K562 (cell line): ENCODE measurements at regions not wholly inside any gene's neighbourhood (a gene's known extent, or its start where the extent isn't known, plus 50 kb on each side); places are given as distances from the start of the nearest gene placed in this dataset.

Experiments used
- ATAC-seq: fragments of 200-7000 bp; cut with Tn5 transposase; 3 replicates; pipeline ENCODE4 v1.9.1; 2020; ENCODE audit warnings: moderate library complexity
- BruUV-seq: library from RNA; stranded (reverse); fragments of 400-500 nt; replicated peaks from 2 replicates; lab custom pipeline; 2021; lab: Mats Ljungman, UMichigan
- CTCF ChIA-PET: fragments of 300-600 bp; formaldehyde crosslinking; extraction: SDS; loops from one replicate; lab custom pipeline; 2021; ENCODE audit warnings: low intra/inter-chr PET ratio; lab: Yijun Ruan, JAX
- POLR2A ChIA-PET: fragments of 300-600, 350-650 bp; sonication (Branson Sonifier 250); formaldehyde crosslinking; extraction: SDS; loops from one replicate; lab custom pipeline; 2021; ENCODE audit warnings: antibody characterized with exemption, inconsistent platforms; lab: Yijun Ruan, JAX
- DNase-seq, 4 experiments: peaks; one replicate each; pipeline versions ENCODE4 v3.0.0 to v3.0.0-alpha.2; 2011 to 2018; ENCODE audit warnings: low spot score in 3 of 4, mixed read lengths in 3 of 4; ENCODE audit errors: extremely low read depth in 1 of 4
- FAIRE-seq: peaks from 2 replicates; lab custom pipeline; 2011; peaks lifted over from hg19 to GRCh38; lab: Jason Lieb, UNC
- H2AFZ ChIP-seq: 2 replicates; pipeline ENCODE4 v1.6.0; 2011; ENCODE audit warnings: low read depth, low read length, control low read depth, inconsistent platforms
- H3K27ac ChIP-seq: fragments of 200-600 bp; 3 replicates; pipeline ENCODE4 v1.8.0; 2011; ENCODE audit warnings: low read depth, mild to moderate bottlenecking, control low read depth, inconsistent platforms, low read length, moderate library complexity, mixed read lengths; ENCODE audit errors: extremely low read depth
- H3K27me3 ChIP-seq, 2 experiments: fragments of 300-600 bp in 1 of 2; 2 replicates in 1 of 2; 3 replicates in 1 of 2; pipeline versions ENCODE4 v1.6.0 to v1.8.0; 2011; ENCODE audit warnings: inconsistent platforms in 2 of 2, low read length in 2 of 2, mild to moderate bottlenecking in 1 of 2, mixed read lengths in 1 of 2, moderate library complexity in 1 of 2; ENCODE audit not compliant: control insufficient read depth in 2 of 2, insufficient read depth in 2 of 2
- H3K36me3 ChIP-seq: fragments of 300-600 bp; 3 replicates; pipeline ENCODE4 v1.8.0; 2011; ENCODE audit warnings: mild to moderate bottlenecking, low read length, inconsistent platforms; ENCODE audit not compliant: control insufficient read depth, insufficient read depth
- H3K4me1 ChIP-seq, 2 experiments: fragments of 200-600 bp in 1 of 2; replicated peaks in 1 of 2; 2 replicates in 1 of 2; 3 replicates in 1 of 2; pipeline versions ENCODE4 v1.5.1 to v1.8.0; 2011; ENCODE audit warnings: inconsistent platforms in 2 of 2, low read length in 2 of 2, mild to moderate bottlenecking in 1 of 2, mixed read lengths in 1 of 2, moderate library complexity in 1 of 2; ENCODE audit not compliant: control insufficient read depth in 2 of 2, insufficient read depth in 2 of 2
- H3K4me2 ChIP-seq: 2 replicates; pipeline ENCODE4 v1.6.1; 2011; ENCODE audit warnings: low read length, control low read depth, inconsistent platforms, mixed read lengths; ENCODE audit not compliant: insufficient read depth
- H3K4me3 ChIP-seq: fragments of 200-600 bp; sonication (generic), shearing (Covaris generic); 2 replicates; pipeline ENCODE4 v1.5.1; 2016; ENCODE audit warnings: control low read depth, inconsistent platforms
- H3K79me2 ChIP-seq: fragments of 200-600 bp; 3 replicates; pipeline ENCODE4 v1.8.0; 2011; ENCODE audit warnings: low read length, inconsistent platforms; ENCODE audit not compliant: control insufficient read depth, insufficient read depth
- H3K9ac ChIP-seq, 2 experiments: 2 replicates each; pipeline versions ENCODE4 v1.6.0 to v1.6.1; 2011; ENCODE audit warnings: low read depth in 2 of 2, low read length in 2 of 2, control low read depth in 1 of 2, inconsistent platforms in 1 of 2, mild to moderate bottlenecking in 1 of 2, mixed read lengths in 1 of 2; ENCODE audit not compliant: insufficient read depth in 1 of 2
- H3K9me1 ChIP-seq: one replicate; pipeline ENCODE4 v1.6.0; 2011; ENCODE audit warnings: inconsistent platforms, mild to moderate bottlenecking, low read length, moderate library complexity; ENCODE audit not compliant: control insufficient read depth, insufficient read depth
- H3K9me3 ChIP-seq: replicated peaks from 2 replicates; pipeline ENCODE4 v1.5.1; 2011; ENCODE audit warnings: low read depth, low read length, inconsistent platforms; ENCODE audit not compliant: control insufficient read depth, insufficient read depth
- H4K20me1 ChIP-seq: replicated peaks from 2 replicates; pipeline ENCODE4 v1.6.1; 2011; ENCODE audit warnings: low read length, inconsistent platforms, mixed read lengths; ENCODE audit not compliant: control insufficient read depth, insufficient read depth
- CHCHD3 ChIP-seq: fragments of 250-450 bp; sonication (Bioruptor Pico); IDR thresholded peaks from 2 replicates; pipeline ENCODE4 v2.1.2; 2022; ENCODE audit warnings: mild to moderate bottlenecking
- HMG20A ChIP-seq: fragments of 450-650 bp; formaldehyde crosslinking; conservative IDR thresholded peaks from 2 replicates; pipeline ENCODE4 v1.4.0; 2020; ENCODE audit warnings: mild to moderate bottlenecking, mixed read lengths
- IRF9 ChIP-seq: fragments of 450-650 bp; IDR thresholded peaks from 2 replicates; pipeline ENCODE4 v1.6.1; 2016; ENCODE audit warnings: missing biosample characterization, missing genetic modification characterization
- MNT ChIP-seq, 2 experiments: fragments of 450-650 bp; conservative IDR thresholded peaks; 2 replicates each; pipeline ENCODE4 v1.6.1; 2017; ENCODE audit warnings: mild to moderate bottlenecking in 2 of 2, moderate library complexity in 2 of 2
- NR2C2 ChIP-seq, 2 experiments: fragments of 200-800 bp in 1 of 2; sonication (Bioruptor generic) in 1 of 2; sonication (generic) in 1 of 2; formaldehyde crosslinking in 1 of 2; IDR thresholded peaks; 2 replicates each; pipeline versions ENCODE4 v1.6.1 to v1.8.0; 2016 to 2022; ENCODE audit warnings: mild to moderate bottlenecking in 1 of 2, missing compliant biosample characterization in 1 of 2, missing genetic modification characterization in 1 of 2, missing genetic modification reagents in 1 of 2
- PTRF ChIP-seq: fragments of 450-650 bp; IDR thresholded peaks from 2 replicates; pipeline ENCODE4 v1.6.1; 2016; ENCODE audit warnings: mild to moderate bottlenecking, missing genetic modification characterization, missing compliant biosample characterization
- RBM34 ChIP-seq: fragments of 200-400 bp; formaldehyde crosslinking; IDR thresholded peaks from 2 replicates; pipeline ENCODE4 v1.6.1; 2018; ENCODE audit warnings: low read length, borderline replicate concordance; ENCODE audit not compliant: insufficient read depth
- SLC30A9 ChIP-seq: fragments of 250-450 bp; sonication (Bioruptor Pico); IDR thresholded peaks from 2 replicates; pipeline ENCODE4 v1.8.0; 2022; ENCODE audit warnings: mild to moderate bottlenecking, moderate library complexity
- THRAP3 ChIP-seq: fragments of 450-650 bp; IDR thresholded peaks from 2 replicates; pipeline ENCODE4 v1.6.1; 2016; ENCODE audit warnings: mild to moderate bottlenecking, inconsistent platforms, borderline replicate concordance
- WGBS: fragments of 100-300 bp; shearing (Covaris generic); methylation state at CpG from one replicate; pipeline ENCODE4 v1.1.6; 2016; ENCODE audit warnings: low coverage, mixed read lengths; ENCODE audit not compliant: insufficient coverage; ENCODE audit errors: missing lambda C conversion rate; 5-methylcytosine and 5-hydroxymethylcytosine counted together
- in situ Hi-C: fragments of 300-500 bp; cut with MboI; formaldehyde crosslinking; loops from 4 replicates; pipeline ENCODE4 v1.15.0; 2018; ENCODE audit warnings: inconsistent platforms, mixed read lengths
- intact Hi-C: fragments of 100-400 bp; cut with micrococcal nuclease; formaldehyde crosslinking; loops from 2 replicates; pipeline ENCODE4 v1.14.2; 2022

- H3K36me3 ChIP-seq: no peaks in the 10 kb centered on the region
- intact Hi-C loops: no loop called here
- no peak overlapping the region for H3K27ac ChIP-seq
- H3K79me2 ChIP-seq: no peaks in the 10 kb centered on the region
- H3K4me2 ChIP-seq: no peak overlapping the region
- no TSS peak for BruUV-seq
- FAIRE-seq (no peak), ATAC-seq (no peak), DNase-seq (no peak)
- no peaks in the 10 kb centered on the region for H3K4me1 ChIP-seq
- H3K9me1 ChIP-seq: no peaks in the 10 kb centered on the region
- POLR2A ChIA-PET: no interaction called here
- TF ChIP-seq PTRF (tag) (no peak), THRAP3 (no peak), IRF9 (tag) (no peak), CHCHD3 (CRISPR knock-in tag) (no peak), NR2C2 (CRISPR knock-in tag; IDR thresholded peaks at IDR 0.05) (no peak), NR2C2 (tag; IDR thresholded peaks at IDR 0.05) (no peak), RBM34 (no peak), SLC30A9 (CRISPR knock-in tag) (no peak), HMG20A (CRISPR knock-in tag) (no peak), MNT (conservative IDR thresholded peaks at IDR 0.05) (no peak)
- no peaks in the 10 kb centered on the region for H3K9me3 ChIP-seq
- no peak overlapping the region for H3K9ac ChIP-seq
- H4K20me1 ChIP-seq: no peaks in the 10 kb centered on the region
- H3K27me3 ChIP-seq: no peaks in the 10 kb centered on the region; a peak in 1 of 5 replicates
- 0% methylated on average over 1 of the region's 1 CpG for WGBS
- in situ Hi-C loops: no loop called here
- no peak overlapping the region for H3K4me3 ChIP-seq
- H2AFZ ChIP-seq: no peak overlapping the region
- CTCF ChIA-PET: no interaction called here
These were observed 694.1 kb downstream of the TYW1 start for GRCh38 chr7:67690700-67691099.
